ENCODE measurements at regions not wholly inside any gene's neighbourhood (a gene's known extent, or its start where the extent isn't known, plus 50 kb on each side); places are given as distances from the start of the nearest gene placed in this dataset.

GRCh38 chr13:87536899-87537298, 134.3 kb upstream of the SLITRK5 start:
- TF ChIP-seq CTCF (IDR thresholded peaks at IDR 0.05; ENCODE audit: low read depth, low read length) = no peak
- TF ChIP-seq POLR2A (IDR thresholded peaks at IDR 0.05; ENCODE audit: extremely low read depth, insufficient read length) = no peak
- TF ChIP-seq MAX (IDR thresholded peaks at IDR 0.05; ENCODE audit: low read depth, low read length) = no peak
- TF ChIP-seq MYC (IDR thresholded peaks at IDR 0.05; ENCODE audit: low read depth, low read length) = no peak
